ENCODE measurements at regions not wholly inside any gene's neighbourhood (a gene's known extent, or its start where the extent isn't known, plus 50 kb on each side); places are given as distances from the start of the nearest gene placed in this dataset.

DNA sequence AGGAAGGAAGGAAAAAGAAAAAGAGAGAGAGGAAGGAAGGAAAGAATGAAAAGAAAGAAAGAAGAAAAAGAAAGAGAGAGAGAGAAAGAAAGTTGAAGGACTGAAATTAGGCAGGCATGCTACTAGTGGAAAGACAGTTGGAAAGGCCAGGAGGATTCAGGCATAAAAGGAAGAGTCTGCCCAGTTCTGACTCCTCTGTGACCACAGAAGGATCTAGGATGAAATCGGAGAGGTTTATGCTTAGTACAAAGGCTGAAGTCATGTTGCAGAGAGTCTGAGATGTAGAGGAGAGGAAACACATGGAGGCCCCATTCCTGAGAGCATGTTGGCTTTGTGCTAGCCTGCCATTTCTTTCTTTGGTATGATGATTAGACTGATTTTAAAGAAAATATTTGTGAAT lies 246.5 kb upstream of the ARGLU1 start:
- TF ChIP-seq POLR2AphosphoS5 (IDR thresholded peaks at IDR 0.05; ENCODE audit: borderline replicate concordance, low read depth, low read length) (no peak), EZH2 (IDR thresholded peaks at IDR 0.05) (no peak), FOXP2 (optimal IDR thresholded peaks at IDR 0.05; ENCODE audit: control extremely low read depth, extremely low read length, insufficient read depth) (no peak)

Data from SK-N-MC (cell line).